Bone marrow (tissue), 2 donors: ENCODE measurements at regions not wholly inside any gene's neighbourhood (a gene's known extent, or its start where the extent isn't known, plus 50 kb on each side); places are given as distances from the start of the nearest gene placed in this dataset.

ENCODE experiments used
- DNase-seq, 2 donors: peaks; one replicate each; lab custom pipeline; 2025; lab: John Stamatoyannopoulos, UW

GRCh38 chr5:18967637-18968036 lies 1020.4 kb downstream of the CDH18 start:
- no peak for DNase-seq

- no peak for DNase-seq
Observed at GRCh38 chr5:18968966-18969365, 1019.0 kb downstream of the CDH18 start.

- DNase-seq: no peak
Observed at GRCh38 chr5:18970000-18970399, 1018.0 kb downstream of the CDH18 start.

- DNase-seq: no peak
Observed at GRCh38 chr5:18972177-18972576, 1015.8 kb downstream of the CDH18 start.

GRCh38 chr5:18975624-18976023 lies 1012.4 kb downstream of the CDH18 start:
- no peak for DNase-seq

GRCh38 chr5:18977880-18978279 lies 1010.1 kb downstream of the CDH18 start:
- no peak for DNase-seq

- DNase-seq: no peak
Observed at GRCh38 chr5:18984559-18985080, 1003.4 kb downstream of the CDH18 start.

- no peak for DNase-seq
Observed at GRCh38 chr5:18985171-18985758, 1002.7 kb downstream of the CDH18 start.

GRCh38 chr5:18987101-18987500 lies 1000.9 kb downstream of the CDH18 start:
- DNase-seq: no peak

- DNase-seq: no peak
Observed at GRCh38 chr5:18990852-18991251, 997.1 kb downstream of the CDH18 start.

- DNase-seq: no peak
Observed at GRCh38 chr5:18992264-18992663, 995.7 kb downstream of the CDH18 start.

- no peak for DNase-seq
Observed at GRCh38 chr5:18999478-18999877, 988.5 kb downstream of the CDH18 start.

GRCh38 chr5:19001054-19001453 lies 986.9 kb downstream of the CDH18 start:
- no peak for DNase-seq

- no peak for DNase-seq
Observed at GRCh38 chr5:19001539-19001938, 986.5 kb downstream of the CDH18 start.

GRCh38 chr5:19002111-19002510 lies 985.9 kb downstream of the CDH18 start:
- DNase-seq: no peak

GRCh38 chr5:19018822-19019221 lies 969.2 kb downstream of the CDH18 start:
- no peak for DNase-seq

- no peak for DNase-seq
Observed at GRCh38 chr5:19031491-19031890, 956.5 kb downstream of the CDH18 start.

GRCh38 chr5:19035816-19036215 lies 952.2 kb downstream of the CDH18 start:
- no peak for DNase-seq

GRCh38 chr5:19042106-19042505 lies 945.9 kb downstream of the CDH18 start:
- DNase-seq: no peak

GRCh38 chr5:19044311-19044710 lies 943.7 kb downstream of the CDH18 start:
- no peak for DNase-seq

GRCh38 chr5:19044931-19045695 lies 942.9 kb downstream of the CDH18 start:
- DNase-seq: no peak

- no peak for DNase-seq
Observed at GRCh38 chr5:19047277-19047676, 940.7 kb downstream of the CDH18 start.

GRCh38 chr5:19048726-19049125 lies 939.3 kb downstream of the CDH18 start:
- no peak for DNase-seq

GRCh38 chr5:19058216-19058615 lies 929.8 kb downstream of the CDH18 start:
- no peak for DNase-seq
